PC-3 (cell line): ENCODE measurements at regions not wholly inside any gene's neighbourhood (a gene's known extent, or its start where the extent isn't known, plus 50 kb on each side); places are given as distances from the start of the nearest gene placed in this dataset.

Experiments
- ATAC-seq: fragments of 200-7000 bp; cut with Tn5 transposase; 2 replicates; pipeline ENCODE4 v1.9.1; 2020; ENCODE audit warnings: mild to moderate bottlenecking, moderate library complexity
- BruUV-seq: library from RNA; stranded (reverse); fragments of 400-500 nt; replicated peaks from 2 replicates; lab custom pipeline; 2021; lab: Mats Ljungman, UMichigan
- CTCF ChIA-PET: fragments of 300-600 bp; sonication (Branson Sonifier 250); formaldehyde crosslinking; loops from one replicate; lab custom pipeline; 2022; ENCODE audit warnings: antibody characterized with exemption; lab: Charles Lee
- POLR2A ChIA-PET: fragments of 300-600 bp; sonication (Branson Sonifier 250); formaldehyde crosslinking; loops from one replicate; lab custom pipeline; 2022; ENCODE audit warnings: antibody characterized with exemption; ENCODE audit not compliant: unreplicated experiment; lab: Charles Lee
- DNase-seq: peaks from one replicate; pipeline ENCODE4 v3.0.0-alpha.2; 2015
- H2AFZ ChIP-seq: fragments of 300-600 bp; sonication (generic); 2 replicates; pipeline ENCODE4 v1.6.0; 2016; ENCODE audit warnings: antibody characterized with exemption, low read length
- H3F3A ChIP-seq: fragments of 300-600 bp; sonication (generic); one replicate; pipeline ENCODE4 v1.6.0; 2017; ENCODE audit warnings: antibody characterized with exemption, low read length, control low read depth, mild to moderate bottlenecking; ENCODE audit not compliant: unreplicated experiment
- H3K27ac ChIP-seq: fragments of 300-600 bp; sonication (generic); 2 replicates; pipeline ENCODE4 v1.5.1; 2016; ENCODE audit warnings: mild to moderate bottlenecking, low read length
- H3K27me3 ChIP-seq: fragments of 300-600 bp; sonication (generic); 2 replicates; pipeline ENCODE4 v1.6.1; 2016; ENCODE audit warnings: low read length, mixed read lengths
- H3K36me3 ChIP-seq: fragments of 300-600 bp; sonication (generic); 2 replicates; pipeline ENCODE4 v1.6.1; 2016; ENCODE audit warnings: low read depth, mixed run types, low read length, mixed read lengths
- H3K4me1 ChIP-seq: fragments of 300-600 bp; sonication (generic); 2 replicates; pipeline ENCODE4 v1.5.1; 2016; ENCODE audit warnings: low read length; ENCODE audit not compliant: insufficient read depth
- H3K4me2 ChIP-seq: fragments of 300-600 bp; sonication (generic); 2 replicates; pipeline ENCODE4 v1.6.0; 2016; ENCODE audit warnings: low read length
- H3K4me3 ChIP-seq: fragments of 300-600 bp; sonication (generic); 2 replicates; pipeline ENCODE4 v1.5.1; 2016; ENCODE audit warnings: mild to moderate bottlenecking, low read length, mixed read lengths
- H3K79me2 ChIP-seq: fragments of 300-600 bp; sonication (generic); 2 replicates; pipeline ENCODE4 v1.6.1; 2017; ENCODE audit warnings: low read length, mixed read lengths
- H3K9ac ChIP-seq: fragments of 300-600 bp; sonication (generic); 2 replicates; pipeline ENCODE4 v1.6.0; 2016; ENCODE audit warnings: mild to moderate bottlenecking, low read length
- H3K9me2 ChIP-seq: fragments of 300-600 bp; sonication (generic); replicated peaks from 2 replicates; pipeline ENCODE4 v1.6.1; 2016; ENCODE audit warnings: mixed run types, low read length, mixed read lengths
- H3K9me3 ChIP-seq: fragments of 300-600 bp; sonication (generic); 2 replicates; pipeline ENCODE4 v1.6.1; 2016; ENCODE audit warnings: low read length, mixed read lengths
- H4K20me1 ChIP-seq: fragments of 300-600 bp; sonication (generic); 2 replicates; pipeline ENCODE4 v1.6.1; 2016; ENCODE audit warnings: low read length, mixed read lengths
- CTCF ChIP-seq: fragments of 300-600 bp; sonication (generic); conservative IDR thresholded peaks from 2 replicates; pipeline ENCODE4 v1.5.1; 2017; ENCODE audit warnings: antibody characterized with exemption, low read depth, mild to moderate bottlenecking, low read length
- EZH2 ChIP-seq: fragments of 300-600 bp; sonication (generic); IDR thresholded peaks from one replicate; pipeline ENCODE4 v1.6.1; 2017; ENCODE audit warnings: antibody characterized with exemption, mild to moderate bottlenecking, low read length; ENCODE audit not compliant: unreplicated experiment
- EZH2phosphoT487 ChIP-seq: fragments of 300-600 bp; sonication (generic); IDR thresholded peaks from 2 replicates; pipeline ENCODE4 v1.6.1; 2018; ENCODE audit warnings: mild to moderate bottlenecking, antibody characterized with exemption, low read length, borderline replicate concordance
- intact Hi-C: fragments of 100-400 bp; cut with micrococcal nuclease; formaldehyde crosslinking; loops from 2 replicates; pipeline ENCODE4 v1.9.0; 2023

- no peaks in the 10 kb centered on the region; the same call in 1 of the 2 replicates for H3K4me1 ChIP-seq
- H2AFZ ChIP-seq: no peak overlapping the region
- no TSS peak for BruUV-seq
- peaks cover 5% of the 10 kb centered on the region; the same call in 1 of the 2 replicates for H3K27me3 ChIP-seq
- no peaks in the 10 kb centered on the region for H3F3A ChIP-seq
- H3K9ac ChIP-seq: no peak overlapping the region
- TF ChIP-seq CTCF (peak; percentile 96), EZH2 (no peak), EZH2phosphoT487 (no peak)
- H3K4me3 ChIP-seq: no peak overlapping the region
- H3K36me3 ChIP-seq: no peaks in the 10 kb centered on the region
- intact Hi-C loops: no loop called here
- H3K9me2 ChIP-seq: no peaks in the 10 kb centered on the region
- POLR2A ChIA-PET: interaction anchor here (0.6 kb wide), 1 partner anchor 136 kb away, joined by 7 read pairs; no protein-coding TSS in a partner anchor
- DNase-seq (peak; percentile 70), ATAC-seq (no peak)
- CTCF ChIA-PET: interaction anchor here (0.9 kb wide), 1 partner anchor 48 kb away, joined by 3 read pairs; no protein-coding TSS in a partner anchor
- no peaks in the 10 kb centered on the region for H3K9me3 ChIP-seq
- no peak overlapping the region for H3K27ac ChIP-seq
- no peaks in the 10 kb centered on the region for H4K20me1 ChIP-seq
- no peaks in the 10 kb centered on the region for H3K79me2 ChIP-seq
- no peak overlapping the region for H3K4me2 ChIP-seq
Measured at GRCh38 chr20:41697861-41698559, 79.8 kb upstream of the CHD6 start.

DNA sequence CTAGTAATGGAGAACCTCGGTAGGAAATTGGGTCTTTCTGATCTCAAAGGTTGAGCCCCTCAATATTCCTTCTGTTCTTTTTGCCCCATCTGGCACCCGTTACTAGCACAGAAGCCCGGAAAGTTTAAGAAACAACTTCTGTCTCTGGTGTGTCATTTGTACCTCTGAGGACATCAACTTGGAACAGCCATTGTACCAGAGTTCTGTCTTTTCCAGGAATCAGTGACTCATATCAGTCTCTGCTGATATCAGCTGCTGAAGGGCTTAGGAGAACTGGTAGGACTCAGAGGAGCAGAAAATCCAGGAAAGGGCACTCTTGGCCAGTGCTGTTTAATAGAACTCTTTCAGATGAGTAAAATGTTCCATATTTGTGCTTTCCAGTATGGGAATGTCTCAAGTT is 78.3 kb upstream of the CHD6 start:
- no peaks in the 10 kb centered on the region for H3K9me2 ChIP-seq
- no peak for DNase-seq
- H3K36me3 ChIP-seq: no peaks in the 10 kb centered on the region
- no TSS peak for BruUV-seq
- TF ChIP-seq CTCF (no peak), EZH2phosphoT487 (no peak), EZH2 (no peak)
- no peak overlapping the region for H3K4me2 ChIP-seq
- POLR2A ChIA-PET: no interaction called here
- intact Hi-C loops: no loop called here
- no peak overlapping the region for H3K4me3 ChIP-seq
- H3K27me3 ChIP-seq: no peaks in the 10 kb centered on the region; the same call in 1 of the 2 replicates
- no peak overlapping the region for H3K27ac ChIP-seq
- H3K4me1 ChIP-seq: peaks cover 3% of the 10 kb centered on the region; the same call in 1 of the 2 replicates
- no peaks in the 10 kb centered on the region for H4K20me1 ChIP-seq
- no peaks in the 10 kb centered on the region for H3K9me3 ChIP-seq
- no peaks in the 10 kb centered on the region for H3K79me2 ChIP-seq
- no peak overlapping the region for H2AFZ ChIP-seq
- H3K9ac ChIP-seq: no peak overlapping the region
- CTCF ChIA-PET: interaction anchor here (0.7 kb wide), 1 partner anchor 754 kb away, joined by 3 read pairs; no protein-coding TSS in a partner anchor
- no peak for ATAC-seq
- no peaks in the 10 kb centered on the region for H3F3A ChIP-seq

DNA sequence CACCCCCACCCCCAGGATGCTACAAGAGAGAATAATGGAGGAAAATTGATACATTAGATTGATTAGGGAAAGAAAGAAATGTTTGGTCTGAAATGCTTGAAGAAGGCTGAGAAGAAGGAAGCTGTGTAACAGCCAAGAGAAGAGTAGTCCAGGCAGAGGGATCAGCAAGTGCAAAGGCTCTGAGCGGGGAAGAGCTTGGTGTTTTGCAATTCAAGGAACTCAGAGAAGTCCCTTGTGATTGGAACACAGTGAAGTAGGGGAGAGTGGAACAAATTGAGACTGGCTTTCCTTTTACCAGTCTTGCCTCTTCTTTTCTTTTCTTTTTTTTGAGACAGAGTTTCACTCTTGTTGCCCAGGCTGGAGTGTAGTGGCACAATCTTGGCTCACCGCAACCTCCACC is 76.6 kb upstream of the CHD6 start:
- Histone ChIP-seq H3K27ac (no peak overlapping the region), H3K9me2 (no peaks in the 10 kb centered on the region), H3F3A (no peaks in the 10 kb centered on the region), H4K20me1 (no peaks in the 10 kb centered on the region), H3K9me3 (no peaks in the 10 kb centered on the region), H3K9ac (no peak overlapping the region), H3K4me3 (peak overlapping the region; percentile 57; the same call in 1 of the 2 replicates), H3K27me3 (no peaks in the 10 kb centered on the region), H3K36me3 (no peaks in the 10 kb centered on the region), H3K4me1 (peaks cover 3% of the 10 kb centered on the region; the same call in 1 of the 2 replicates), H3K4me2 (peak overlapping the region; percentile 70), H2AFZ (peak overlapping the region; percentile 63; the same call in 1 of the 2 replicates), H3K79me2 (no peaks in the 10 kb centered on the region)
- CTCF ChIA-PET: no interaction called here
- BruUV-seq: no TSS peak
- TF ChIP-seq CTCF (no peak), EZH2phosphoT487 (no peak), EZH2 (no peak)
- DNase-seq (no peak), ATAC-seq (no peak)
- intact Hi-C loops: no loop called here
- POLR2A ChIA-PET: no interaction called here
